Cardiac fibroblast (primary cell): ENCODE measurements at regions not wholly inside any gene's neighbourhood (a gene's known extent, or its start where the extent isn't known, plus 50 kb on each side); places are given as distances from the start of the nearest gene placed in this dataset.

Experiments used
- DNase-seq, 2 donors: peaks; one replicate each; pipeline versions ENCODE4 v3.0.0 to v3.0.0-alpha.2; 2010; ENCODE audit warnings: low read depth in 2 of 2
- H3K4me3 ChIP-seq, 2 donors: replicated peaks in 1 of 2; 1 replicate in 1 of 2; 2 replicates in 1 of 2; pipeline ENCODE4 v1.5.1; 2011; ENCODE audit warnings: low read depth in 2 of 2, low read length in 2 of 2, mild to moderate bottlenecking in 2 of 2, moderate library complexity in 1 of 2
- CTCF ChIP-seq: IDR thresholded peaks from one replicate; pipeline ENCODE4 v1.5.1; 2011; ENCODE audit warnings: low read depth, mild to moderate bottlenecking, low read length, inconsistent platforms

- no peak for TF ChIP-seq CTCF
- peak in 1 of 2 donors; percentile 1 for DNase-seq
- H3K4me3 ChIP-seq = no peak overlapping the region
These were observed 283.6 kb upstream of the PRDM9 start for GRCh38 chr5:23223846-23224245.

- TF ChIP-seq CTCF = no peak
- no peak overlapping the region for H3K4me3 ChIP-seq
- DNase-seq = no peak
These were observed 285.6 kb upstream of the PRDM9 start for GRCh38 chr5:23221831-23222230.

- no peak for TF ChIP-seq CTCF
- no peak overlapping the region for H3K4me3 ChIP-seq
- DNase-seq = no peak
These were observed 290.2 kb upstream of the PRDM9 start for GRCh38 chr5:23217159-23217558.

- no peak overlapping the region for H3K4me3 ChIP-seq
- DNase-seq = no peak
- no peak for TF ChIP-seq CTCF
These were observed 291.1 kb upstream of the PRDM9 start for GRCh38 chr5:23216345-23216744.

GRCh38 chr5:23208959-23209431 is 298.4 kb upstream of the PRDM9 start:
- DNase-seq = peak; percentile 61 to 67
- H3K4me3 ChIP-seq = no peak overlapping the region
- peak; percentile 63 for TF ChIP-seq CTCF

GRCh38 chr5:23204111-23204510 is 303.3 kb upstream of the PRDM9 start:
- no peak for TF ChIP-seq CTCF
- no peak overlapping the region for H3K4me3 ChIP-seq
- no peak for DNase-seq
